ENCODE measurements at regions not wholly inside any gene's neighbourhood (a gene's known extent, or its start where the extent isn't known, plus 50 kb on each side); places are given as distances from the start of the nearest gene placed in this dataset.

GRCh38 chr6:156163311-156163710, 613.9 kb upstream of the ARID1B start:
- POLR2A ChIA-PET (ENCODE audit: unreplicated experiment), result interaction anchor here (0.5 kb wide), 1 partner anchor 333 kb away, joined by 3 read pairs; no protein-coding TSS in a partner anchor
- dilution Hi-C loops (cut with HindIII; ENCODE audit: low sequenced_read_pairs, unreplicated experiment), result no loop called here
- BruUV-seq (replicated peaks), result no TSS peak

More at GRCh38 chr6:156163311-156163710, 613.9 kb upstream of the ARID1B start:
- H4K5ac ChIP-seq (ENCODE audit: low read depth, low read length), result no peak overlapping the region
- no peak overlapping the region for H3K4me3 ChIP-seq (ENCODE audit: insufficient read depth, low read depth, low read length)
- H3K14ac ChIP-seq (replicated peaks; ENCODE audit: low read depth, low read length), result no peak overlapping the region
- H3K36me3 ChIP-seq (ENCODE audit: control insufficient read depth, insufficient read depth, low read length), result no peaks in the 10 kb centered on the region
- no peak overlapping the region for H2BK5ac ChIP-seq (ENCODE audit: low read depth, low read length, poor library complexity, severe bottlenecking)
- no peak overlapping the region for H4K91ac ChIP-seq (ENCODE audit: insufficient read depth, low read depth, low read length)
- no peaks in the 10 kb centered on the region for H3K9me3 ChIP-seq (ENCODE audit: control insufficient read depth, insufficient read depth, low read length)
- ATAC-seq (ENCODE audit: low read depth) (no peak), DNase-seq (no peak)
- H2AK5ac ChIP-seq (ENCODE audit: low read depth, low read length), result no peak overlapping the region
- no peak overlapping the region for H3K56ac ChIP-seq (ENCODE audit: extremely low read depth, insufficient read depth, low read length)
- in situ Hi-C loops (cut with MboI; ENCODE audit: low sequenced_read_pairs) (no loop called here), intact Hi-C loops (cut with micrococcal nuclease) (no loop called here)
- CTCF ChIA-PET, result no interaction called here
- peaks cover 5% of the 10 kb centered on the region; the same call in 1 of the 2 replicates for H3K9me1 ChIP-seq (ENCODE audit: insufficient read depth, low read length)
- no peak overlapping the region for H3K9ac ChIP-seq (ENCODE audit: low read depth, low read length)
- H3K4me2 ChIP-seq (ENCODE audit: low read depth, low read length), result no peak overlapping the region
- no peaks in the 10 kb centered on the region for H4K20me1 ChIP-seq (ENCODE audit: insufficient read depth, low read length)
- no CpG with 5 or more reads among the region's 2 CpGs for WGBS, 2 experiments (ENCODE audit: extremely low coverage in 2 of 2, insufficient read length in 1 of 2)
- no peak overlapping the region for H3K27ac ChIP-seq (ENCODE audit: insufficient read depth, low read length)
- no peak overlapping the region for H2BK120ac ChIP-seq (ENCODE audit: low read depth, low read length)
- H2AK9ac ChIP-seq (replicated peaks; ENCODE audit: low read depth, low read length, poor library complexity), result no peak overlapping the region
- no peak overlapping the region for H2AFZ ChIP-seq (replicated peaks; ENCODE audit: low read length, poor library complexity)
- no peaks in the 10 kb centered on the region for H3K27me3 ChIP-seq (ENCODE audit: control insufficient read depth, insufficient read depth, low read length)
- no peak overlapping the region for H3K23ac ChIP-seq (ENCODE audit: low read depth, low read length)
- H3K4me1 ChIP-seq (ENCODE audit: control insufficient read depth, insufficient read depth, low read length), result peaks cover 3% of the 10 kb centered on the region
- TF ChIP-seq CTCF (conservative IDR thresholded peaks at IDR 0.05; ENCODE audit: low read depth, low read length), result no peak
- TF ChIP-seq CHD1 (IDR thresholded peaks at IDR 0.05; ENCODE audit: low read depth, low read length), result no peak
- TF ChIP-seq POLR2A (IDR thresholded peaks at IDR 0.05; ENCODE audit: low read depth, low read length), result no peak
- no peak for TF ChIP-seq MAFK (IDR thresholded peaks at IDR 0.05; ENCODE audit: low read depth, low read length)
- no peak for TF ChIP-seq RFX5 (IDR thresholded peaks at IDR 0.05; ENCODE audit: low read depth, low read length)
- TF ChIP-seq RAD21 (IDR thresholded peaks at IDR 0.05; ENCODE audit: low read length), result no peak
- TF ChIP-seq FOS (IDR thresholded peaks at IDR 0.05; ENCODE audit: low read depth, low read length), result no peak
- no peak overlapping the region for H3K18ac ChIP-seq (ENCODE audit: low read depth, low read length)
- H4K8ac ChIP-seq (ENCODE audit: low read depth in 2 of 2, low read length in 2 of 2), result no peak overlapping the region
- no peak overlapping the region for H3K4ac ChIP-seq (ENCODE audit: low read depth, low read length)
- no peak overlapping the region for H2BK15ac ChIP-seq (ENCODE audit: low read depth, low read length)
- H3K79me1 ChIP-seq (ENCODE audit: low read depth in 1 of 2, low read length in 2 of 2), result no peaks in the 10 kb centered on the region
- no peak overlapping the region for H2BK20ac ChIP-seq (ENCODE audit: low read depth, low read length)
